Transverse colon (tissue), 4 donors: ENCODE measurements at regions not wholly inside any gene's neighbourhood (a gene's known extent, or its start where the extent isn't known, plus 50 kb on each side); places are given as distances from the start of the nearest gene placed in this dataset.

ENCODE experiments used
- DNase-seq: peaks from one replicate; pipeline ENCODE4 v3.0.0-alpha.2; 2019
- H3K27ac ChIP-seq, 4 donors: fragments of 200-600 bp; sonication (generic); 2 replicates each; pipeline ENCODE4 v1.5.1; 2016 to 2018; ENCODE audit warnings: inconsistent platforms in 4 of 4
- H3K27me3 ChIP-seq: fragments of 200-600 bp; sonication (generic); 2 replicates; pipeline ENCODE4 v1.5.1; 2017; ENCODE audit warnings: inconsistent platforms
- H3K36me3 ChIP-seq, 4 donors: fragments of 200-600 bp; sonication (generic); 2 replicates each; pipeline ENCODE4 v1.5.1; 2017 to 2019; ENCODE audit warnings: inconsistent platforms in 4 of 4
- H3K4me1 ChIP-seq, 4 donors: fragments of 200-600 bp; sonication (generic); 2 replicates each; pipeline ENCODE4 v1.5.1; 2017 to 2020; ENCODE audit warnings: inconsistent platforms in 4 of 4
- H3K4me3 ChIP-seq, 4 donors: fragments of 200-600 bp; sonication (generic); 1 replicate in 1 of 4; 2 replicates in 3 of 4; pipeline versions ENCODE4 v1.5.1 to v1.6.1; 2017 to 2019; ENCODE audit warnings: inconsistent platforms in 4 of 4
- H3K9me3 ChIP-seq, 2 donors: fragments of 200-600 bp; sonication (generic); 2 replicates each; pipeline ENCODE4 v1.5.1; 2017 to 2019; ENCODE audit warnings: inconsistent platforms in 2 of 2
- EP300 ChIP-seq: sonication (generic); formaldehyde crosslinking; IDR thresholded peaks from one replicate; pipeline ENCODE4 v1.6.1; 2017; ENCODE audit warnings: antibody characterized with exemption, low read depth
- POLR2A ChIP-seq: fragments of 450-650 bp; IDR thresholded peaks from one replicate; pipeline ENCODE4 v1.6.1; 2016; ENCODE audit warnings: antibody characterized with exemption, mild to moderate bottlenecking, moderate library complexity
- POLR2AphosphoS5 ChIP-seq, 3 donors: sonication (generic); formaldehyde crosslinking; IDR thresholded peaks; one replicate each; pipeline ENCODE4 v1.6.1; 2016; ENCODE audit warnings: antibody characterized with exemption in 3 of 3
- WGBS, 2 donors: methylation state at CpG; one replicate each; pipeline ENCODE4 v1.1.5; 2018; ENCODE audit warnings: low coverage in 1 of 2; 5-methylcytosine and 5-hydroxymethylcytosine counted together
- in situ Hi-C, 4 donors: fragments of 200-750 bp; cut with MboI; loops; one replicate each; pipeline versions ENCODE4 v1.15.0 to v1.15.1; 2017; ENCODE audit warnings: low sequenced_read_pairs in 3 of 4, low pct_ligation_motif_present in 1 of 4, low pct_unique_long_range_greater_than_20kb in 1 of 4
- intact Hi-C: fragments of 100-400 bp; cut with DNase I; formaldehyde crosslinking; loops from one replicate; pipeline ENCODE4 v1.15.1; 2023; ENCODE audit warnings: low total_unique reads
- TF ChIP-seq, protein P1 (sequence below), 5 experiments: fragments of 200-600 bp in 3 of 5; fragments of 450-650 bp in 2 of 5; sonication (generic) in 3 of 5; IDR thresholded peaks; 1 replicate in 2 of 5; 2 replicates in 3 of 5; pipeline ENCODE4 v1.5.1; 2016 to 2017; ENCODE audit warnings: antibody characterized with exemption in 5 of 5, inconsistent platforms in 3 of 5, mild to moderate bottlenecking in 2 of 5, moderate library complexity in 1 of 5

DNA sequence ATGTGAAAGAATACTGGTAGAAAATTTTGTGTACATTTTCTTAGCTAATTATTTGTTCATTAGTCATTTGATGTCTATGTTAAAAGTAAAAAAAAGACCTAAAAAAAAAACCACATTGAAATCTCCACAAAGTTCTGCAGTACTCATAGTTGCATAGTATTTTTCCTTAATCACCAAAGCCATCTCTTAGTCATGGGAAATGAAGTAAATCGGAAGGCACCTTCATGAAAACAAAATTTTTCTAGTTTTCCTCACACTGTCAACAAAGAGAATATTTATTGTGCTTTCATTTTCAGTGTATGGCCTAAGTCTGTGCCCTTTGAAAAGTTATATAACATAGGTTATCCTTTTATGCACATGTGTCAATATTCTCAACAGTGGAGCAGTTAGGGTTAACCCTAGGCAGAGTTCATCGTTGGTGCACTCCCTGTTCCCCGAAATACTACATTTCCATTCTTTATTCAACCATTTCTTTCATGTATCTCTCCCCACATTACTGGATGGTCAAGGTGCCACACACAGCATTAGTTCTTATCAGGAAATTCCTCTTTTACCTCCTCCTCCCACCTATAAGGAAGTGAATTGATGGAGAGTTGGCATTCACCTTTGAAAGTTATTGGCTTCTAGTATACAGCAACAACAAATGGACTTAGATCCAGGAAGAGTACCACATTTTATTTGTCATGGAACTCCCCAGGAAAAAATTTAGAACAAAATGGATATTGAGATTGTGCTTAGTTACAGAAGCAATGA lies 93.1 kb downstream of the NUDT12 start:
- H3K27ac ChIP-seq, result peak overlapping the region; percentile 57 to 80 (median 71)
- H3K4me1 ChIP-seq, result peaks cover 0 to 14% (median 2%) of the 10 kb centered on the region in 4 donors
- in situ Hi-C loops, result loop anchor here (5.0 to 10.0 kb wide), 3 partner anchors 235 to 245 kb away; no protein-coding TSS in a partner anchor
- H3K27me3 ChIP-seq, result no peaks in the 10 kb centered on the region
- 49 to 58% methylated on average over 3 of the region's 3 CpGs for WGBS, 2 donors
- intact Hi-C loops, result no loop called here
- DNase-seq, result peak; percentile 9
- TF ChIP-seq POLR2AphosphoS5 (IDR thresholded peaks at IDR 0.05) (peak in 2 of 3 donors; percentile 48 to 59), POLR2A (no peak)
- no peaks in the 10 kb centered on the region for H3K9me3 ChIP-seq
- H3K4me3 ChIP-seq, result no peak overlapping the region
- H3K36me3 ChIP-seq, result no peaks in the 10 kb centered on the region

- WGBS, 2 donors, result 76 to 83% methylated on average over 3 of the region's 3 CpGs
- intact Hi-C loops (no loop called here), in situ Hi-C loops (no loop called here)
- H3K27ac ChIP-seq, result no peak overlapping the region
- DNase-seq, result no peak
- peaks cover 0 to 7% (median 2%) of the 10 kb centered on the region in 4 donors for H3K4me1 ChIP-seq
- H3K36me3 ChIP-seq, result no peaks in the 10 kb centered on the region
- no peak for TF ChIP-seq POLR2AphosphoS5 (IDR thresholded peaks at IDR 0.05)
- no peak for TF ChIP-seq POLR2A
- no peak for TF ChIP-seq EP300
- TF ChIP-seq, protein P1, sequence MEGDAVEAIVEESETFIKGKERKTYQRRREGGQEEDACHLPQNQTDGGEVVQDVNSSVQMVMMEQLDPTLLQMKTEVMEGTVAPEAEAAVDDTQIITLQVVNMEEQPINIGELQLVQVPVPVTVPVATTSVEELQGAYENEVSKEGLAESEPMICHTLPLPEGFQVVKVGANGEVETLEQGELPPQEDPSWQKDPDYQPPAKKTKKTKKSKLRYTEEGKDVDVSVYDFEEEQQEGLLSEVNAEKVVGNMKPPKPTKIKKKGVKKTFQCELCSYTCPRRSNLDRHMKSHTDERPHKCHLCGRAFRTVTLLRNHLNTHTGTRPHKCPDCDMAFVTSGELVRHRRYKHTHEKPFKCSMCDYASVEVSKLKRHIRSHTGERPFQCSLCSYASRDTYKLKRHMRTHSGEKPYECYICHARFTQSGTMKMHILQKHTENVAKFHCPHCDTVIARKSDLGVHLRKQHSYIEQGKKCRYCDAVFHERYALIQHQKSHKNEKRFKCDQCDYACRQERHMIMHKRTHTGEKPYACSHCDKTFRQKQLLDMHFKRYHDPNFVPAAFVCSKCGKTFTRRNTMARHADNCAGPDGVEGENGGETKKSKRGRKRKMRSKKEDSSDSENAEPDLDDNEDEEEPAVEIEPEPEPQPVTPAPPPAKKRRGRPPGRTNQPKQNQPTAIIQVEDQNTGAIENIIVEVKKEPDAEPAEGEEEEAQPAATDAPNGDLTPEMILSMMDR (IDR thresholded peaks at IDR 0.05), result no peak
- no peaks in the 10 kb centered on the region for H3K27me3 ChIP-seq
- no peaks in the 10 kb centered on the region for H3K9me3 ChIP-seq
- H3K4me3 ChIP-seq, result no peak overlapping the region
Measured at GRCh38 chr5:103467831-103468230, 94.8 kb downstream of the NUDT12 start.

DNA sequence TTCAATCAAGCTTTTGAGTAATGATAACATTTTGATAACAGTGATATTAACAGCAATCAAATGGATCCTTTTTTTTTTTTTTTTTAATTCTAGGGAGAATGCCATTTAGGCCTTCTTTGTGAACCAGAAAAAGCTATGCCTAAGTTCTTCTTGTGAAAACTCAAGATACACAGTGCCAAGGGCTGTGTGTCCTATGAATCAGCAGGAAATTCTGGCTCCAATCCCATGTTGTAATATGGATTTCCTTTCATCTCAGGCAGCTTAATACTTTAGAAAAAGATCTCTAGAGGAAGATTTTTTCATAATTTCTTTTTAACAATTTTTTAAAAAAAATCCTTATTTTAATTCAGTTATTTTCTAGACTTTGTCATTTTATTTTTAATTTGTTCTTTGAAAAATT lies 96.1 kb downstream of the NUDT12 start:
- DNase-seq, result no peak
- in situ Hi-C loops (no loop called here), intact Hi-C loops (no loop called here)

DNA sequence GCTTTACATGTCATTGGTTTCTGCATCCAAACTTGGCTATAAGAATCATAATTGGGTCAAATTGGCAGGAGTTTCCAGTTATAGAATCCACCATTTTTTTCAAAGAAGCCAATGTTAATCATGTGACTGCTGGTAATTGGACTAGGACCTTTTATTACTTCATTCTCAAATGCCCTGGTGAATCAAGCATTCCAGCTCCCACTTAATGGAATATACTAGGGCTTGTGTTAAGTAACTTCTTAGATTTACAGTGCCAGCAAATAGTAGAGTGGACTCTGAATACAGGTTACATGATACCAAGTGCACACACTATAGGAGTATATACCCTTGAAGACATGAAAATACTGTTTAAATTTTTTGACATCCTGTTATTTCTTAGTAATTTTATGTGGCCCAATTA lies 96.7 kb downstream of the NUDT12 start:
- no peak for DNase-seq
- in situ Hi-C loops, result no loop called here
- Histone ChIP-seq H3K4me1 (peaks cover 0 to 7% (median 2%) of the 10 kb centered on the region in 4 donors), H3K27ac (no peak overlapping the region), H3K9me3 (no peaks in the 10 kb centered on the region), H3K4me3 (no peak overlapping the region), H3K27me3 (no peaks in the 10 kb centered on the region), H3K36me3 (no peaks in the 10 kb centered on the region)
- intact Hi-C loops, result no loop called here
- TF ChIP-seq EP300, result no peak
- TF ChIP-seq, protein P1 (IDR thresholded peaks at IDR 0.05), result no peak
- no peak for TF ChIP-seq POLR2A
- TF ChIP-seq POLR2AphosphoS5 (IDR thresholded peaks at IDR 0.05), result no peak

More for the DNA sequence above, 96.1 kb downstream of the NUDT12 start:
- Histone ChIP-seq H3K4me3 (no peak overlapping the region), H3K27ac (no peak overlapping the region), H3K36me3 (no peaks in the 10 kb centered on the region), H3K4me1 (peaks cover 0 to 7% (median 2%) of the 10 kb centered on the region in 4 donors), H3K27me3 (no peaks in the 10 kb centered on the region), H3K9me3 (no peaks in the 10 kb centered on the region)
- TF ChIP-seq POLR2AphosphoS5 (IDR thresholded peaks at IDR 0.05) (no peak), POLR2A (no peak), EP300 (no peak)
- TF ChIP-seq, protein P1 (IDR thresholded peaks at IDR 0.05), result no peak
